Chondrocyte (in vitro differentiated cells): ENCODE measurements at regions not wholly inside any gene's neighbourhood (a gene's known extent, or its start where the extent isn't known, plus 50 kb on each side); places are given as distances from the start of the nearest gene placed in this dataset.
"Not testable (repeated sequence)": the region's sequence is repeated elsewhere in the genome, so short reads cannot be mapped to it uniquely, and the experiment has no call there.

ENCODE experiments used
- DNase-seq: peaks from one replicate; pipeline ENCODE4 v3.0.0; 2021; ENCODE audit warnings: mixed read lengths, low spot score
- H3K27ac Mint-ChIP-seq: one replicate; pipeline ENCODE4 v1.8.0; 2021; ENCODE audit warnings: mild to moderate bottlenecking, moderate library complexity, mixed read lengths; ENCODE audit not compliant: unreplicated experiment
- H3K27me3 Mint-ChIP-seq: 2 replicates; pipeline ENCODE4 v1.8.0; 2021; ENCODE audit warnings: low read depth, mixed read lengths
- H3K36me3 Mint-ChIP-seq: 2 replicates; pipeline ENCODE4 v1.8.0; 2021; ENCODE audit warnings: low read depth, mixed read lengths
- H3K4me1 Mint-ChIP-seq: 2 replicates; pipeline ENCODE4 v1.8.0; 2021; ENCODE audit warnings: low read depth, mild to moderate bottlenecking, mixed read lengths
- H3K4me3 Mint-ChIP-seq: one replicate; pipeline ENCODE4 v1.8.0; 2021; ENCODE audit warnings: mild to moderate bottlenecking, moderate library complexity, mixed read lengths; ENCODE audit not compliant: unreplicated experiment
- H3K9me3 Mint-ChIP-seq: 2 replicates; pipeline ENCODE4 v1.8.0; 2021; ENCODE audit warnings: low read depth, mixed read lengths
- TF ChIP-seq, protein P1 (sequence below): fragments of 200-600 bp; sonication (generic); IDR thresholded peaks from 2 replicates; pipeline ENCODE4 v1.5.0; 2021; ENCODE audit warnings: antibody characterized with exemption, mild to moderate bottlenecking, moderate library complexity

- peaks cover 52% of the 10 kb centered on the region for H3K4me1 Mint-ChIP-seq
- TF ChIP-seq, protein P1, sequence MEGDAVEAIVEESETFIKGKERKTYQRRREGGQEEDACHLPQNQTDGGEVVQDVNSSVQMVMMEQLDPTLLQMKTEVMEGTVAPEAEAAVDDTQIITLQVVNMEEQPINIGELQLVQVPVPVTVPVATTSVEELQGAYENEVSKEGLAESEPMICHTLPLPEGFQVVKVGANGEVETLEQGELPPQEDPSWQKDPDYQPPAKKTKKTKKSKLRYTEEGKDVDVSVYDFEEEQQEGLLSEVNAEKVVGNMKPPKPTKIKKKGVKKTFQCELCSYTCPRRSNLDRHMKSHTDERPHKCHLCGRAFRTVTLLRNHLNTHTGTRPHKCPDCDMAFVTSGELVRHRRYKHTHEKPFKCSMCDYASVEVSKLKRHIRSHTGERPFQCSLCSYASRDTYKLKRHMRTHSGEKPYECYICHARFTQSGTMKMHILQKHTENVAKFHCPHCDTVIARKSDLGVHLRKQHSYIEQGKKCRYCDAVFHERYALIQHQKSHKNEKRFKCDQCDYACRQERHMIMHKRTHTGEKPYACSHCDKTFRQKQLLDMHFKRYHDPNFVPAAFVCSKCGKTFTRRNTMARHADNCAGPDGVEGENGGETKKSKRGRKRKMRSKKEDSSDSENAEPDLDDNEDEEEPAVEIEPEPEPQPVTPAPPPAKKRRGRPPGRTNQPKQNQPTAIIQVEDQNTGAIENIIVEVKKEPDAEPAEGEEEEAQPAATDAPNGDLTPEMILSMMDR: no peak
- H3K4me3 Mint-ChIP-seq: no peak overlapping the region
- H3K36me3 Mint-ChIP-seq: no peaks in the 10 kb centered on the region
- no peaks in the 10 kb centered on the region for H3K27me3 Mint-ChIP-seq
- no peaks in the 10 kb centered on the region for H3K9me3 Mint-ChIP-seq
- no peak for DNase-seq
- peak overlapping the region; percentile 53 for H3K27ac Mint-ChIP-seq
These were observed 80.1 kb downstream of the UTRN start for GRCh38 chr6:144365271-144365670.

DNA sequence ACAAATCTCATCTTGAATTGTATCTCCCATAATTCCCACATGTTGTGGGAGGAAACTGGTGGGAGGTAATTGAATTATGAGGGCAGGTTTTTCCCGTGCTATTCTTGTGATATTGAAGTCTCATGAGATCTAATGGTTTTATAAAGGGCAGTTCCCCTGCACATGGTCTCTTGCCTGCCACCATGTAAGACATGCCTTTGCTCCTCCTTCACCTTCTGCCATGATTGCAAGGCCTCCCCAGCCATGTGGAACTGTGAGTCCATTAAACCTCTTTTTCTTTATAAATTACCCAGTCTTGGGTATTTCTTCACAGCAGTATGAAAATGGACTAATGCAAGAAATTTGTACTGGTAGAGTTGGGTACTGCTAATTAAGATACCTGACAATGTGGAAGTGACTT, 84.6 kb downstream of the UTRN start:
- DNase-seq, H3K27me3 Mint-ChIP-seq, H3K27ac Mint-ChIP-seq, H3K9me3 Mint-ChIP-seq, H3K36me3 Mint-ChIP-seq, H3K4me3 Mint-ChIP-seq: not testable (repeated sequence)
- peaks cover 24% of the 10 kb centered on the region for H3K4me1 Mint-ChIP-seq

GRCh38 chr6:144372116-144372515, 87.0 kb downstream of the UTRN start:
- no peak overlapping the region for H3K27ac Mint-ChIP-seq
- DNase-seq: no peak
- H3K36me3 Mint-ChIP-seq: no peaks in the 10 kb centered on the region
- TF ChIP-seq, protein P1: no peak
- peaks cover 8% of the 10 kb centered on the region for H3K4me1 Mint-ChIP-seq
- no peaks in the 10 kb centered on the region for H3K27me3 Mint-ChIP-seq
- H3K4me3 Mint-ChIP-seq: no peak overlapping the region
- no peaks in the 10 kb centered on the region for H3K9me3 Mint-ChIP-seq

GRCh38 chr6:144372611-144373594, 87.8 kb downstream of the UTRN start:
- DNase-seq: no peak
- TF ChIP-seq, protein P1: no peak
- Mint-ChIP-seq H3K4me3 (no peak overlapping the region), H3K36me3 (no peaks in the 10 kb centered on the region), H3K9me3 (no peaks in the 10 kb centered on the region), H3K27me3 (no peaks in the 10 kb centered on the region), H3K4me1 (peaks cover 16% of the 10 kb centered on the region), H3K27ac (no peak overlapping the region)

- H3K27ac Mint-ChIP-seq, H3K4me3 Mint-ChIP-seq, H3K27me3 Mint-ChIP-seq: not testable (repeated sequence)
These were observed 89.4 kb downstream of the UTRN start for GRCh38 chr6:144374525-144374924.

DNA sequence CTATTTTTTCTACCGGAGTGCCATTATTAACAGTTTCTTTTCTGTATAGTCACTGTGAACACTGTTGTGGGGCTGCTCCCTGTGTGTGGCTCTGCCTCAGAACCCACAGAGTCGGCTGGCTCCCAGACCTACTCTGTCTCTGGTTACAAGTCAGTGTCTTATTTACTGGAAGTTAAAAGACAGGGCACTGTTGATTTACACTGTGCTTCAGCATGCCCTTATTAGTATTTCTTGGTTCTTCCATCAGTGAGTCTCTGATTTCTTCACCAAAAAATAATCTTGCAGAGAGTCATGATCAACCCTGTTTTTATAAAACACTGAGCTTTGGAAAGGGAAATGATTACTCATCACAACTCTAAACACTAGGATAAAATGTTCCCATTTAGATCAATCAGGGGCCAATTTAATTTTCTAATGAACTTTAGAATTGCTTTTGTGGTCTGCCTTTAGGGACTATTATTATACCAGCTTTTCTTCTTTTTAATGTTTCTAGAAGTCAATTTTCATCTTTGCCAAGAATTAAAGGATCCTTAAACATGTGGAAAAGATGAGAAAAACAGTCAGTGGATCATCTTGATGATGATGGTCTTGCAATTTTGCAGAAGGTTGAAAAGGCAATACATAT, 92.6 kb downstream of the UTRN start:
- Mint-ChIP-seq H3K36me3 (no peaks in the 10 kb centered on the region), H3K4me3 (no peak overlapping the region), H3K9me3 (peaks cover 5% of the 10 kb centered on the region), H3K27ac (peak overlapping the region; percentile 71), H3K4me1 (peaks cover 40% of the 10 kb centered on the region), H3K27me3 (no peaks in the 10 kb centered on the region)
- TF ChIP-seq, protein P1: no peak
- DNase-seq: no peak

More at GRCh38 chr6:144374525-144374924, 89.4 kb downstream of the UTRN start:
- not testable (repeated sequence) for H3K36me3 Mint-ChIP-seq, H3K9me3 Mint-ChIP-seq, DNase-seq
- H3K4me1 Mint-ChIP-seq: peaks cover 31% of the 10 kb centered on the region
